ENCODE measurements at regions not wholly inside any gene's neighbourhood (a gene's known extent, or its start where the extent isn't known, plus 50 kb on each side); places are given as distances from the start of the nearest gene placed in this dataset.

GRCh38 chr12:110983811-110984210, 63.4 kb upstream of the MYL2 start:
- no peaks in the 10 kb centered on the region for H3K4me1 ChIP-seq (ENCODE audit: control insufficient read depth, insufficient read depth, low read length, poor library complexity, severe bottlenecking)
- no peak overlapping the region for H3K27ac ChIP-seq (ENCODE audit: low read depth, low read length, severe bottlenecking)
- no peaks in the 10 kb centered on the region for H3K9me3 ChIP-seq (ENCODE audit: control insufficient read depth, low read length)
- 83 to 84% methylated on average over 3 to 5 of the region's 7 CpGs for WGBS, 2 experiments (ENCODE audit: insufficient coverage in 2 of 2)
- H3K4me3 ChIP-seq (ENCODE audit: extremely low read depth, insufficient read depth, low read length, poor library complexity, severe bottlenecking) = no peak overlapping the region
- H3K36me3 ChIP-seq (ENCODE audit: control insufficient read depth, insufficient read depth, low read length) = no peaks in the 10 kb centered on the region

GRCh38 chr12:110972866-110973265, 52.5 kb upstream of the MYL2 start:
- no peaks in the 10 kb centered on the region for H3K4me1 ChIP-seq (ENCODE audit: control insufficient read depth, insufficient read depth, low read length, poor library complexity, severe bottlenecking)
- WGBS, 2 experiments (ENCODE audit: insufficient coverage in 2 of 2) = 93 to 100% methylated on average over 2 to 3 of the region's 3 CpGs
- no peaks in the 10 kb centered on the region for H3K9me3 ChIP-seq (ENCODE audit: control insufficient read depth, low read length)
- no peak overlapping the region for H3K27ac ChIP-seq (ENCODE audit: low read depth, low read length, severe bottlenecking)
- no peaks in the 10 kb centered on the region for H3K36me3 ChIP-seq (ENCODE audit: control insufficient read depth, insufficient read depth, low read length)
- H3K4me3 ChIP-seq (ENCODE audit: extremely low read depth, insufficient read depth, low read length, poor library complexity, severe bottlenecking) = no peak overlapping the region

- no peak overlapping the region for H3K4me3 ChIP-seq (ENCODE audit: extremely low read depth, insufficient read depth, low read length, poor library complexity, severe bottlenecking)
- no peaks in the 10 kb centered on the region for H3K36me3 ChIP-seq (ENCODE audit: control insufficient read depth, insufficient read depth, low read length)
- H3K9me3 ChIP-seq (ENCODE audit: control insufficient read depth, low read length) = no peaks in the 10 kb centered on the region
- 93% methylated on average over 9 to 12 of the region's 12 CpGs for WGBS, 2 experiments (ENCODE audit: insufficient coverage in 2 of 2)
- no peak overlapping the region for H3K27ac ChIP-seq (ENCODE audit: low read depth, low read length, severe bottlenecking)
- no peaks in the 10 kb centered on the region for H3K4me1 ChIP-seq (ENCODE audit: control insufficient read depth, insufficient read depth, low read length, poor library complexity, severe bottlenecking)
These were observed 51.6 kb upstream of the MYL2 start for GRCh38 chr12:110971936-110972335.

- Histone ChIP-seq H3K9me3 (ENCODE audit: control insufficient read depth, low read length) (no peaks in the 10 kb centered on the region), H3K4me1 (ENCODE audit: control insufficient read depth, insufficient read depth, low read length, poor library complexity, severe bottlenecking) (no peaks in the 10 kb centered on the region), H3K36me3 (ENCODE audit: control insufficient read depth, insufficient read depth, low read length) (no peaks in the 10 kb centered on the region), H3K4me3 (ENCODE audit: extremely low read depth, insufficient read depth, low read length, poor library complexity, severe bottlenecking) (no peak overlapping the region), H3K27ac (ENCODE audit: low read depth, low read length, severe bottlenecking) (no peak overlapping the region)
- WGBS, 2 experiments (ENCODE audit: insufficient coverage in 2 of 2) = 100% methylated on average over 1 of the region's 1 CpG; no CpG with 5 or more reads in 1 of the 2 experiments
These were observed 51.0 kb upstream of the MYL2 start for GRCh38 chr12:110971189-110971920.

All from mesodermal cell (in vitro differentiated cells).